Stomach (tissue), 8 donors: ENCODE measurements at regions not wholly inside any gene's neighbourhood (a gene's known extent, or its start where the extent isn't known, plus 50 kb on each side); places are given as distances from the start of the nearest gene placed in this dataset.

Source experiments
- DNase-seq, 2 donors: peaks; one replicate each; pipeline versions ENCODE4 v3.0.0 to v3.0.0-alpha.2; 2013 to 2019
- H3K27ac ChIP-seq, 5 donors: fragments of 200-600 bp in 4 of 5; sonication (generic) in 4 of 5; one replicate each; pipeline ENCODE4 v1.5.1; 2013 to 2019; ENCODE audit warnings: mild to moderate bottlenecking in 1 of 5, moderate library complexity in 1 of 5
- H3K27me3 ChIP-seq, 3 donors: fragments of 200-600 bp; sonication (generic); one replicate each; pipeline ENCODE4 v1.5.1; 2017 to 2019; ENCODE audit warnings: mixed run types in 1 of 3
- H3K36me3 ChIP-seq, 4 donors: fragments of 200-600 bp; sonication (generic); 1 replicate in 3 of 4; 2 replicates in 1 of 4; pipeline ENCODE4 v1.5.1; 2016 to 2019
- H3K4me1 ChIP-seq, 4 donors: fragments of 200-600 bp; sonication (generic); one replicate each; pipeline ENCODE4 v1.5.1; 2016 to 2019
- H3K4me3 ChIP-seq, 4 donors: fragments of 200-600 bp; sonication (generic) in 3 of 4; one replicate each; pipeline ENCODE4 v1.5.1; 2016 to 2019; ENCODE audit warnings: mild to moderate bottlenecking in 1 of 4
- H3K9me3 ChIP-seq, 4 donors: fragments of 200-600 bp; sonication (generic); one replicate each; pipeline ENCODE4 v1.5.1; 2016 to 2019
- EP300 ChIP-seq: sonication (generic); formaldehyde crosslinking; IDR thresholded peaks from one replicate; pipeline ENCODE4 v1.6.1; 2017; ENCODE audit warnings: antibody characterized with exemption
- POLR2A ChIP-seq, 4 donors: fragments of 450-650 bp; IDR thresholded peaks; one replicate each; pipeline ENCODE4 v1.6.1; 2016; ENCODE audit warnings: antibody characterized with exemption in 4 of 4, control low read depth in 2 of 4, mild to moderate bottlenecking in 1 of 4, moderate library complexity in 1 of 4
- POLR2AphosphoS5 ChIP-seq, 3 donors: sonication (generic); formaldehyde crosslinking; IDR thresholded peaks; one replicate each; pipeline ENCODE4 v1.6.1; 2016; ENCODE audit warnings: antibody characterized with exemption in 3 of 3
- WGBS, 5 donors: extraction: QIAGEN DNeasy Blood & Tissue Kit in 3 of 5; methylation state at CpG; one replicate each; pipeline versions ENCODE4 v1.1.5 to v1.1.7; 2013 to 2018; 5-methylcytosine and 5-hydroxymethylcytosine counted together
- intact Hi-C: fragments of 100-400 bp; cut with DNase I; formaldehyde crosslinking; loops from one replicate; pipeline ENCODE4 v1.15.1; 2023; ENCODE audit warnings: low total_unique reads
- TF ChIP-seq, protein P1 (sequence below), 7 experiments: fragments of 450-650 bp in 4 of 7; fragments of 200-600 bp in 3 of 7; sonication (generic) in 3 of 7; IDR thresholded peaks; one replicate each; pipeline ENCODE4 v1.5.1; 2016 to 2019; ENCODE audit warnings: antibody characterized with exemption in 7 of 7, control low read depth in 2 of 7, mild to moderate bottlenecking in 1 of 7
- donor health status: healthy with polysubstance abuse.
- donor health status: Bipolar disorder and iron deficiency.
- donor health status: healthy.

GRCh38 chr2:15045054-15045453 is 412.5 kb downstream of the LRATD1 start:
- Histone ChIP-seq H3K9me3 (no peaks in the 10 kb centered on the region), H3K27me3 (no peaks in the 10 kb centered on the region), H3K4me3 (no peak overlapping the region), H3K36me3 (no peaks in the 10 kb centered on the region), H3K4me1 (peaks cover 0 to 28% (median 7%) of the 10 kb centered on the region in 4 donors), H3K27ac (no peak overlapping the region)
- intact Hi-C loops, result no loop called here
- TF ChIP-seq EP300 (no peak), POLR2AphosphoS5 (IDR thresholded peaks at IDR 0.05) (no peak), POLR2A (IDR thresholded peaks at IDR 0.05) (no peak)
- TF ChIP-seq, protein P1, sequence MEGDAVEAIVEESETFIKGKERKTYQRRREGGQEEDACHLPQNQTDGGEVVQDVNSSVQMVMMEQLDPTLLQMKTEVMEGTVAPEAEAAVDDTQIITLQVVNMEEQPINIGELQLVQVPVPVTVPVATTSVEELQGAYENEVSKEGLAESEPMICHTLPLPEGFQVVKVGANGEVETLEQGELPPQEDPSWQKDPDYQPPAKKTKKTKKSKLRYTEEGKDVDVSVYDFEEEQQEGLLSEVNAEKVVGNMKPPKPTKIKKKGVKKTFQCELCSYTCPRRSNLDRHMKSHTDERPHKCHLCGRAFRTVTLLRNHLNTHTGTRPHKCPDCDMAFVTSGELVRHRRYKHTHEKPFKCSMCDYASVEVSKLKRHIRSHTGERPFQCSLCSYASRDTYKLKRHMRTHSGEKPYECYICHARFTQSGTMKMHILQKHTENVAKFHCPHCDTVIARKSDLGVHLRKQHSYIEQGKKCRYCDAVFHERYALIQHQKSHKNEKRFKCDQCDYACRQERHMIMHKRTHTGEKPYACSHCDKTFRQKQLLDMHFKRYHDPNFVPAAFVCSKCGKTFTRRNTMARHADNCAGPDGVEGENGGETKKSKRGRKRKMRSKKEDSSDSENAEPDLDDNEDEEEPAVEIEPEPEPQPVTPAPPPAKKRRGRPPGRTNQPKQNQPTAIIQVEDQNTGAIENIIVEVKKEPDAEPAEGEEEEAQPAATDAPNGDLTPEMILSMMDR (IDR thresholded peaks at IDR 0.05), result no peak
- WGBS, 5 donors, result 92 to 96% (median 94%) methylated on average over 4 of the region's 4 CpGs
- no peak for DNase-seq

DNA sequence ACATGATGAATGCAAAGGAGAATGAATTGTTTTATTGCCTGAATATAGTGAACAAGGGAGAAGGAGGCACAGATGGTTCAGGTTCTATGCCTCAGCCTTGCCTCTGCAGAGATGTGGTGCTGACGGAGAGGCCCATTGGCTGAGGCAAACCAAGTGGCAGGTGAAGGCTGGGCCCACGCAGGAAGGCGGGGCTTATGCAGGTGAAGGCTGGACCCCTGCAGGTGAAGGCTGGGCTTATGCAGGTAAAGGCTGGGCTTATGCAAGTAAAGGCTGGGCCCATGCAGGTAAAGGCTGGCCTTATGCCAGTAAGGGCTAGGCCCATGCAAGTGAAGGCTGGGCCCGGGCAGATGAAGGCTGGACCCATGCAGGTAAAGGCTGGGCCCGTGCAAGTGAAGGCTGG is 414.7 kb downstream of the LRATD1 start:
- H3K36me3 ChIP-seq, result no peaks in the 10 kb centered on the region
- TF ChIP-seq, protein P1 (IDR thresholded peaks at IDR 0.05), result no peak
- TF ChIP-seq POLR2A (IDR thresholded peaks at IDR 0.05), result no peak
- TF ChIP-seq POLR2AphosphoS5 (IDR thresholded peaks at IDR 0.05), result no peak
- TF ChIP-seq EP300, result no peak
- DNase-seq, result no peak
- H3K4me3 ChIP-seq, result no peak overlapping the region
- intact Hi-C loops, result no loop called here
- WGBS, 5 donors, result 75 to 85% (median 81%) methylated on average over 5 of the region's 5 CpGs
- no peaks in the 10 kb centered on the region for H3K27me3 ChIP-seq
- no peaks in the 10 kb centered on the region for H3K9me3 ChIP-seq
- H3K4me1 ChIP-seq, result peaks cover 0 to 15% (median 1%) of the 10 kb centered on the region in 4 donors
- H3K27ac ChIP-seq, result no peak overlapping the region

- Histone ChIP-seq H3K36me3 (no peaks in the 10 kb centered on the region), H3K27me3 (no peaks in the 10 kb centered on the region), H3K9me3 (no peaks in the 10 kb centered on the region), H3K4me3 (no peak overlapping the region), H3K27ac (no peak overlapping the region), H3K4me1 (peaks cover 0 to 10% (median 0%) of the 10 kb centered on the region in 4 donors)
- no peak for TF ChIP-seq EP300
- TF ChIP-seq POLR2AphosphoS5 (IDR thresholded peaks at IDR 0.05), result no peak
- TF ChIP-seq POLR2A (IDR thresholded peaks at IDR 0.05), result no peak
- WGBS, 5 donors, result 79 to 97% (median 85%) methylated on average over 6 of the region's 6 CpGs
- no peak for DNase-seq
- intact Hi-C loops, result no loop called here
Observed at GRCh38 chr2:15048000-15048399, 415.5 kb downstream of the LRATD1 start.

- no peak overlapping the region for H3K27ac ChIP-seq
- H3K27me3 ChIP-seq, result no peaks in the 10 kb centered on the region
- WGBS, 5 donors, result 86 to 91% (median 90%) methylated on average over 12 to 14 of the region's 14 CpGs
- H3K4me1 ChIP-seq, result no peaks in the 10 kb centered on the region
- H3K4me3 ChIP-seq, result no peak overlapping the region
- TF ChIP-seq POLR2AphosphoS5 (IDR thresholded peaks at IDR 0.05), result no peak
- no peak for TF ChIP-seq EP300
- TF ChIP-seq, protein P1 (IDR thresholded peaks at IDR 0.05), result no peak
- no peak for TF ChIP-seq POLR2A (IDR thresholded peaks at IDR 0.05)
- DNase-seq, result no peak
- intact Hi-C loops, result no loop called here
- H3K36me3 ChIP-seq, result no peaks in the 10 kb centered on the region
- H3K9me3 ChIP-seq, result no peaks in the 10 kb centered on the region
Observed at GRCh38 chr2:15049096-15049993, 416.8 kb downstream of the LRATD1 start.

DNA sequence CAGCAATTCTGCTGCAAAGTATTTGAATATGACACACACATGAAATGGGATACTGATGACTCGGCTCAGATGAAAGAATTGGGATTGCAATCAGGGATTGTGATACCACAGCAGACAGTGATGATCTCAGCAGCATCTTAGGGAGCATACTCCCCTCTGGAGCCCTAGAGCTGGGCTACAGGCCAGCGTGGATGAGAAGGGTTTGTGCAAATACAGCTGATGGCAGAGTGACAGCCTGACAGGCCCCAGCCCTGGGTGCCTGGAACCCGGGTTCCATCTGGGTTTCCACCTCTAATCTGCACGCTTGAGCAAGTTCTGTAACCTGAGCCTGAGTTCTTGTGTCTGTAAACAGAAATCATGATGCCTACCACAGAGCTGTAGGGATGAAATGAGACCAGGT is 418.0 kb downstream of the LRATD1 start:
- no peak for DNase-seq
- no peak overlapping the region for H3K4me3 ChIP-seq
- no peaks in the 10 kb centered on the region for H3K36me3 ChIP-seq
- TF ChIP-seq POLR2A (IDR thresholded peaks at IDR 0.05), result no peak
- no peak for TF ChIP-seq POLR2AphosphoS5 (IDR thresholded peaks at IDR 0.05)
- TF ChIP-seq, protein P1 (IDR thresholded peaks at IDR 0.05), result no peak
- TF ChIP-seq EP300, result no peak
- no peaks in the 10 kb centered on the region for H3K4me1 ChIP-seq
- 27 to 56% (median 43%) methylated on average over 3 to 4 of the region's 4 CpGs for WGBS, 5 donors
- H3K27ac ChIP-seq, result no peak overlapping the region
- no peaks in the 10 kb centered on the region for H3K27me3 ChIP-seq
- intact Hi-C loops, result no loop called here
- no peaks in the 10 kb centered on the region for H3K9me3 ChIP-seq
